Keratinocyte (primary cell): ENCODE measurements at regions not wholly inside any gene's neighbourhood (a gene's known extent, or its start where the extent isn't known, plus 50 kb on each side); places are given as distances from the start of the nearest gene placed in this dataset.

Experiments
- DNase-seq: peaks from one replicate; pipeline ENCODE4 v3.0.0-alpha.2; 2011; ENCODE audit warnings: low read depth, missing footprints, low spot score
- FAIRE-seq: peaks from 2 replicates; lab custom pipeline; 2011; peaks lifted over from hg19 to GRCh38; lab: Jason Lieb, UNC
- H2AFZ ChIP-seq: 2 replicates; pipeline ENCODE4 v1.6.0; 2012; ENCODE audit warnings: low read length, control low read depth, inconsistent platforms; ENCODE audit not compliant: control insufficient read depth
- H3K27ac ChIP-seq: 2 replicates; pipeline ENCODE4 v1.5.1; 2011; ENCODE audit warnings: low read length; ENCODE audit not compliant: control insufficient read depth, insufficient read depth
- H3K27me3 ChIP-seq: 3 replicates; pipeline ENCODE4 v1.6.0; 2011; ENCODE audit warnings: low read length; ENCODE audit not compliant: control insufficient read depth, insufficient read depth; ENCODE audit errors: extremely low read depth
- H3K36me3 ChIP-seq, 2 experiments: 2 replicates in 1 of 2; 3 replicates in 1 of 2; pipeline ENCODE4 v1.5.1; 2011; ENCODE audit warnings: low read length in 2 of 2, mild to moderate bottlenecking in 1 of 2; ENCODE audit not compliant: control insufficient read depth in 2 of 2, insufficient read depth in 2 of 2; ENCODE audit errors: extremely low read depth in 1 of 2
- H3K4me1 ChIP-seq: 3 replicates; pipeline ENCODE4 v1.5.1; 2011; ENCODE audit warnings: low read length; ENCODE audit not compliant: control insufficient read depth, insufficient read depth; ENCODE audit errors: extremely low read depth
- H3K4me2 ChIP-seq: 3 replicates; pipeline ENCODE4 v1.6.0; 2011; ENCODE audit warnings: low read depth, low read length; ENCODE audit not compliant: control insufficient read depth, insufficient read depth; ENCODE audit errors: extremely low read depth
- H3K4me3 ChIP-seq, 3 experiments: fragments of 200-600 bp in 1 of 3; sonication (generic) in 1 of 3; 2 replicates in 2 of 3; 3 replicates in 1 of 3; pipeline ENCODE4 v1.5.1; 2011 to 2016; ENCODE audit warnings: low read length in 3 of 3, mild to moderate bottlenecking in 3 of 3, control low read depth in 2 of 3, inconsistent platforms in 1 of 3, low read depth in 1 of 3, mixed read lengths in 1 of 3, mixed run types in 1 of 3, moderate library complexity in 1 of 3; ENCODE audit not compliant: control insufficient read depth in 2 of 3, insufficient read depth in 2 of 3; ENCODE audit errors: extremely low read depth in 1 of 3
- H3K79me2 ChIP-seq: 2 replicates; pipeline ENCODE4 v1.6.0; 2012; ENCODE audit warnings: low read length; ENCODE audit not compliant: control insufficient read depth, insufficient read depth
- H3K9ac ChIP-seq: 3 replicates; pipeline ENCODE4 v1.6.0; 2011; ENCODE audit warnings: low read length; ENCODE audit not compliant: control insufficient read depth, insufficient read depth; ENCODE audit errors: extremely low read depth
- H3K9me1 ChIP-seq: 3 replicates; pipeline ENCODE4 v1.6.0; 2011; ENCODE audit warnings: low read length; ENCODE audit not compliant: control insufficient read depth, insufficient read depth; ENCODE audit errors: extremely low read depth
- H3K9me3 ChIP-seq: 2 replicates; pipeline ENCODE4 v1.5.1; 2012; ENCODE audit warnings: low read depth, low read length; ENCODE audit not compliant: control insufficient read depth
- H4K20me1 ChIP-seq: 3 replicates; pipeline ENCODE4 v1.6.0; 2011; ENCODE audit warnings: low read length; ENCODE audit not compliant: control insufficient read depth, insufficient read depth; ENCODE audit errors: extremely low read depth
- EZH2 ChIP-seq: IDR thresholded peaks from one replicate; pipeline ENCODE4 v1.6.1; 2012; ENCODE audit warnings: inconsistent platforms, mild to moderate bottlenecking, low read length, moderate library complexity
- dilution Hi-C: fragments of 300-500 bp; cut with MboI; formaldehyde crosslinking; loops from one replicate; pipeline ENCODE4 v1.7.0; 2020; ENCODE audit warnings: low sequenced_read_pairs; ENCODE audit not compliant: extremely low pct_ligation_motif_present
- TF ChIP-seq, protein P1 (sequence below), 3 experiments: IDR thresholded peaks in 1 of 3; conservative IDR thresholded peaks in 1 of 3; optimal IDR thresholded peaks in 1 of 3; 2 replicates in 2 of 3; 3 replicates in 1 of 3; pipeline versions ENCODE3 to v1.5.1; 2011; ENCODE audit warnings: low read length in 3 of 3, mild to moderate bottlenecking in 3 of 3, moderate library complexity in 2 of 3, control low read depth in 1 of 3, inconsistent platforms in 1 of 3; ENCODE audit not compliant: insufficient read depth in 2 of 3; ENCODE audit errors: extremely low read depth in 1 of 3

- DNase-seq (no peak), FAIRE-seq (no peak)
- Histone ChIP-seq H2AFZ (no peak overlapping the region), H4K20me1 (no peaks in the 10 kb centered on the region), H3K27me3 (no peaks in the 10 kb centered on the region), H3K9me3 (peaks cover 2% of the 10 kb centered on the region), H3K9me1 (no peaks in the 10 kb centered on the region), H3K4me3 (no peak overlapping the region), H3K79me2 (no peaks in the 10 kb centered on the region), H3K9ac (no peak overlapping the region), H3K4me2 (no peak overlapping the region), H3K27ac (no peak overlapping the region), H3K4me1 (no peaks in the 10 kb centered on the region), H3K36me3 (no peaks in the 10 kb centered on the region)
- dilution Hi-C loops, result no loop called here
- TF ChIP-seq, protein P1, sequence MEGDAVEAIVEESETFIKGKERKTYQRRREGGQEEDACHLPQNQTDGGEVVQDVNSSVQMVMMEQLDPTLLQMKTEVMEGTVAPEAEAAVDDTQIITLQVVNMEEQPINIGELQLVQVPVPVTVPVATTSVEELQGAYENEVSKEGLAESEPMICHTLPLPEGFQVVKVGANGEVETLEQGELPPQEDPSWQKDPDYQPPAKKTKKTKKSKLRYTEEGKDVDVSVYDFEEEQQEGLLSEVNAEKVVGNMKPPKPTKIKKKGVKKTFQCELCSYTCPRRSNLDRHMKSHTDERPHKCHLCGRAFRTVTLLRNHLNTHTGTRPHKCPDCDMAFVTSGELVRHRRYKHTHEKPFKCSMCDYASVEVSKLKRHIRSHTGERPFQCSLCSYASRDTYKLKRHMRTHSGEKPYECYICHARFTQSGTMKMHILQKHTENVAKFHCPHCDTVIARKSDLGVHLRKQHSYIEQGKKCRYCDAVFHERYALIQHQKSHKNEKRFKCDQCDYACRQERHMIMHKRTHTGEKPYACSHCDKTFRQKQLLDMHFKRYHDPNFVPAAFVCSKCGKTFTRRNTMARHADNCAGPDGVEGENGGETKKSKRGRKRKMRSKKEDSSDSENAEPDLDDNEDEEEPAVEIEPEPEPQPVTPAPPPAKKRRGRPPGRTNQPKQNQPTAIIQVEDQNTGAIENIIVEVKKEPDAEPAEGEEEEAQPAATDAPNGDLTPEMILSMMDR (optimal IDR thresholded peaks at IDR 0.05 in 1 of 3, IDR thresholded peaks at IDR 0.05 in 1 of 3, conservative IDR thresholded peaks at IDR 0.05 in 1 of 3; ENCODE audit: extremely low read depth in 1 of 3, insufficient read depth in 2 of 3, low read length in 3 of 3), result no peak
- no peak for TF ChIP-seq EZH2
These were observed 1608.8 kb downstream of the OLFM4 start for GRCh38 chr13:54637366-54637765.

- no peak overlapping the region for H3K9ac ChIP-seq
- H3K4me2 ChIP-seq, result no peak overlapping the region
- dilution Hi-C loops, result no loop called here
- no peaks in the 10 kb centered on the region for H4K20me1 ChIP-seq
- peaks cover 2% of the 10 kb centered on the region for H3K9me3 ChIP-seq
- H3K27ac ChIP-seq, result no peak overlapping the region
- TF ChIP-seq, protein P1 (optimal IDR thresholded peaks at IDR 0.05 in 1 of 3, IDR thresholded peaks at IDR 0.05 in 1 of 3, conservative IDR thresholded peaks at IDR 0.05 in 1 of 3; ENCODE audit: extremely low read depth in 1 of 3, insufficient read depth in 2 of 3, low read length in 3 of 3), result no peak
- no peak for TF ChIP-seq EZH2
- H3K4me3 ChIP-seq, result no peak overlapping the region
- H3K36me3 ChIP-seq, result no peaks in the 10 kb centered on the region
- DNase-seq, result no peak
- H3K4me1 ChIP-seq, result no peaks in the 10 kb centered on the region
- no peaks in the 10 kb centered on the region for H3K79me2 ChIP-seq
- no peak for FAIRE-seq
- no peaks in the 10 kb centered on the region for H3K9me1 ChIP-seq
- H3K27me3 ChIP-seq, result no peaks in the 10 kb centered on the region
- no peak overlapping the region for H2AFZ ChIP-seq
These were observed 1612.1 kb downstream of the OLFM4 start for GRCh38 chr13:54640719-54641118.
